ENCODE measurements at regions not wholly inside any gene's neighbourhood (a gene's known extent, or its start where the extent isn't known, plus 50 kb on each side); places are given as distances from the start of the nearest gene placed in this dataset.

DNA sequence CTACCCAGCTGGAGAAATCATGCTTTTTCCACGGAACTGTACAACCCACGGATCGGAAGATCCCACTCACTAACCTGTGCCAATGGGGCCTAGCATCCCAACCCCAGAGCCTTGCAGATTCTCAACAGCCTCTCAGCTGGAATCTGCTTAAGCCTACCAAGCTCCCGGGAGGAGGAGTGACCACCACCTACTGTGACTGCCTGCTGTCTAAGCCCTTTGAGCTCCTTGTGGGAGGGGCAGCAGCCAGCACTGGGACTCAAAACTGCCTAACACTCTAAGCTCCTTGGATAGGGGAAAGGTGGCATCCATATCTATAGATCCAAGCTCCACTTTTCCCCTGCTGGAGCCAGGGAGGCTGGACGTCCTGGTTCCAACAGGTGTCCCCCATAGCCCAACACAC lies 254.4 kb upstream of the CNTNAP2 start (continued):
- TF ChIP-seq RCOR1 (conservative IDR thresholded peaks at IDR 0.05; ENCODE audit: low read depth, low read length), result no peak

DNA sequence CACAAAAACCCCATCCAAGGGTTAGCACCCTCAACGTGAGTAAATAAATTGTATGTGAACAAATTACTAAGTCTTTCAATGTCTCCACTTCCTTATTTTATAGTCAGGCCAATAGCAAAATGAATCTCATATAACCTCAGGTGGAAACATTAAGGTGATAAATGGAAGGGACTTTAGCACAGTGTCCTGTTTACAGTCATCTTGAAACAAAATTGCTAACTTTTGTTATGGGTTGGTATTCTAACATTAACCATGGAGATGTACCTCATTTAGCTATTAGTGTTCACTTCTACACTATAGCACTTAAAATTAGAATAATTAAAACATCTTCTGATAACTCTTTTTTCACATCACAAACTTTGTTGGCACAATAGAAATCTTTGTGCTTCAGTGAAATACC lies 255.8 kb upstream of the CNTNAP2 start:
- WGBS (ENCODE audit: insufficient coverage, insufficient replicate concordance, low lambda C conversion rate, missing lambda C conversion rate), result 5% methylated on average over 1 of the region's 1 CpG
- H4K20me1 ChIP-seq (ENCODE audit: control insufficient read depth, insufficient read depth), result no peaks in the 10 kb centered on the region
- FAIRE-seq (no peak), DNase-seq (ENCODE audit: low read depth, low spot score) (no peak), ATAC-seq (no peak)
- no peak overlapping the region for H3K4me2 ChIP-seq (ENCODE audit: control insufficient read depth, insufficient read depth)
- no peak overlapping the region for H3K27ac ChIP-seq (ENCODE audit: control insufficient read depth, insufficient read depth)
- CTCF ChIA-PET, result no interaction called here
- in situ Hi-C loops (cut with MboI), result no loop called here
- no TSS peak for BruUV-seq (replicated peaks)
- H3K27me3 ChIP-seq (replicated peaks in 1 of 2; ENCODE audit: control insufficient read depth in 2 of 2, insufficient read depth in 2 of 2, low read length in 1 of 2), result no peaks in the 10 kb centered on the region
- no peaks in the 10 kb centered on the region for H3K79me2 ChIP-seq (ENCODE audit: control insufficient read depth, insufficient read depth, low read length)
- RAD21 ChIA-PET (ENCODE audit: unreplicated experiment), result no interaction called here
- no peaks in the 10 kb centered on the region for H3K4me1 ChIP-seq (ENCODE audit: control insufficient read depth, insufficient read depth, low read length)
- no peaks in the 10 kb centered on the region for H3K36me3 ChIP-seq (ENCODE audit: control insufficient read depth in 2 of 2, insufficient read depth in 2 of 2, low read length in 1 of 2)
- intact Hi-C loops (cut with micrococcal nuclease; ENCODE audit: unreplicated experiment), result no loop called here
- H3K9ac ChIP-seq (ENCODE audit: control insufficient read depth, insufficient read depth, low read length), result no peak overlapping the region
- H2AFZ ChIP-seq (ENCODE audit: control insufficient read depth, low read depth, low read length), result no peak overlapping the region
- POLR2A ChIA-PET, result no interaction called here
- SMC1A ChIA-PET (ENCODE audit: uncharacterized antibody, unreplicated experiment), result no interaction called here
- no peaks in the 10 kb centered on the region; the same call in 2 of the 3 replicates for H3K9me3 ChIP-seq (replicated peaks; ENCODE audit: control insufficient read depth, insufficient read depth, low read length)
- TF ChIP-seq, protein P1, sequence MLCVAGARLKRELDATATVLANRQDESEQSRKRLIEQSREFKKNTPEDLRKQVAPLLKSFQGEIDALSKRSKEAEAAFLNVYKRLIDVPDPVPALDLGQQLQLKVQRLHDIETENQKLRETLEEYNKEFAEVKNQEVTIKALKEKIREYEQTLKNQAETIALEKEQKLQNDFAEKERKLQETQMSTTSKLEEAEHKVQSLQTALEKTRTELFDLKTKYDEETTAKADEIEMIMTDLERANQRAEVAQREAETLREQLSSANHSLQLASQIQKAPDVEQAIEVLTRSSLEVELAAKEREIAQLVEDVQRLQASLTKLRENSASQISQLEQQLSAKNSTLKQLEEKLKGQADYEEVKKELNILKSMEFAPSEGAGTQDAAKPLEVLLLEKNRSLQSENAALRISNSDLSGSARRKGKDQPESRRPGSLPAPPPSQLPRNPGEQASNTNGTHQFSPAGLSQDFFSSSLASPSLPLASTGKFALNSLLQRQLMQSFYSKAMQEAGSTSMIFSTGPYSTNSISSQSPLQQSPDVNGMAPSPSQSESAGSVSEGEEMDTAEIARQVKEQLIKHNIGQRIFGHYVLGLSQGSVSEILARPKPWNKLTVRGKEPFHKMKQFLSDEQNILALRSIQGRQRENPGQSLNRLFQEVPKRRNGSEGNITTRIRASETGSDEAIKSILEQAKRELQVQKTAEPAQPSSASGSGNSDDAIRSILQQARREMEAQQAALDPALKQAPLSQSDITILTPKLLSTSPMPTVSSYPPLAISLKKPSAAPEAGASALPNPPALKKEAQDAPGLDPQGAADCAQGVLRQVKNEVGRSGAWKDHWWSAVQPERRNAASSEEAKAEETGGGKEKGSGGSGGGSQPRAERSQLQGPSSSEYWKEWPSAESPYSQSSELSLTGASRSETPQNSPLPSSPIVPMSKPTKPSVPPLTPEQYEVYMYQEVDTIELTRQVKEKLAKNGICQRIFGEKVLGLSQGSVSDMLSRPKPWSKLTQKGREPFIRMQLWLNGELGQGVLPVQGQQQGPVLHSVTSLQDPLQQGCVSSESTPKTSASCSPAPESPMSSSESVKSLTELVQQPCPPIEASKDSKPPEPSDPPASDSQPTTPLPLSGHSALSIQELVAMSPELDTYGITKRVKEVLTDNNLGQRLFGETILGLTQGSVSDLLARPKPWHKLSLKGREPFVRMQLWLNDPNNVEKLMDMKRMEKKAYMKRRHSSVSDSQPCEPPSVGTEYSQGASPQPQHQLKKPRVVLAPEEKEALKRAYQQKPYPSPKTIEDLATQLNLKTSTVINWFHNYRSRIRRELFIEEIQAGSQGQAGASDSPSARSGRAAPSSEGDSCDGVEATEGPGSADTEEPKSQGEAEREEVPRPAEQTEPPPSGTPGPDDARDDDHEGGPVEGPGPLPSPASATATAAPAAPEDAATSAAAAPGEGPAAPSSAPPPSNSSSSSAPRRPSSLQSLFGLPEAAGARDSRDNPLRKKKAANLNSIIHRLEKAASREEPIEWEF (IDR thresholded peaks at IDR 0.05; ENCODE audit: insufficient replicate concordance, low read depth, low read length), result no peak
- TF ChIP-seq EED (IDR thresholded peaks at IDR 0.05; ENCODE audit: low read depth) (no peak), CHD2 (IDR thresholded peaks at IDR 0.05; ENCODE audit: borderline replicate concordance, low read depth, low read length) (no peak), KLF5 (IDR thresholded peaks at IDR 0.05; ENCODE audit: partially characterized antibody) (no peak), ZNF274 (IDR thresholded peaks at IDR 0.05; ENCODE audit: insufficient read depth, insufficient read length) (no peak), TAF1 (IDR thresholded peaks at IDR 0.05; ENCODE audit: borderline replicate concordance, low read depth, low read length) (no peak)
- H3K4me3 ChIP-seq, result no peak overlapping the region
